SK-N-SH (cell line): ENCODE measurements at regions not wholly inside any gene's neighbourhood (a gene's known extent, or its start where the extent isn't known, plus 50 kb on each side); places are given as distances from the start of the nearest gene placed in this dataset.

Experiments
- CTCF ChIA-PET: fragments of 300-600, 350-600 bp; formaldehyde crosslinking; extraction: SDS; loops from one replicate; lab custom pipeline; 2021; lab: Yijun Ruan, JAX
- POLR2A ChIA-PET: fragments of 350-600 bp; sonication (Branson Sonifier 250); formaldehyde crosslinking; extraction: SDS; loops from one replicate; lab custom pipeline; 2020; ENCODE audit warnings: antibody characterized with exemption, inconsistent platforms; lab: Yijun Ruan, JAX
- DNase-seq: peaks from one replicate; pipeline ENCODE4 v3.0.0; 2012
- H2AFZ ChIP-seq: fragments of 200-600 bp; sonication (generic); 2 replicates; pipeline ENCODE4 v1.8.1; 2016; ENCODE audit warnings: antibody characterized with exemption, mild to moderate bottlenecking, low read depth
- H3F3A ChIP-seq: fragments of 200-600 bp; sonication (generic); replicated peaks from 2 replicates; pipeline ENCODE3; 2016; ENCODE audit warnings: antibody characterized with exemption, mild to moderate bottlenecking; ENCODE audit not compliant: insufficient read depth
- H3K27ac ChIP-seq, 2 experiments: fragments of 200-500 bp in 1 of 2; fragments of 200-600 bp in 1 of 2; sonication (Bioruptor generic) in 1 of 2; sonication (generic), shearing (Covaris generic) in 1 of 2; 2 replicates each; pipeline versions ENCODE4 v1.5.1 to v1.6.1; 2014 to 2016; ENCODE audit warnings: low read depth in 2 of 2, inconsistent platforms in 1 of 2, low read length in 1 of 2, mild to moderate bottlenecking in 1 of 2, mixed read lengths in 1 of 2
- H3K27me3 ChIP-seq: fragments of 200-600 bp; sonication (generic), shearing (Covaris generic); 2 replicates; pipeline ENCODE4 v1.6.1; 2016; ENCODE audit warnings: mixed run types; ENCODE audit not compliant: insufficient read depth
- H3K36me3 ChIP-seq, 2 experiments: fragments of 200-500 bp in 1 of 2; fragments of 200-600 bp in 1 of 2; sonication (Bioruptor generic) in 1 of 2; sonication (generic) in 1 of 2; replicated peaks in 1 of 2; 2 replicates each; pipeline versions ENCODE3 to v1.5.1; 2014 to 2016; ENCODE audit warnings: low read length in 1 of 2, mild to moderate bottlenecking in 1 of 2; ENCODE audit not compliant: insufficient read depth in 2 of 2, control insufficient read depth in 1 of 2
- H3K4me1 ChIP-seq, 2 experiments: fragments of 200-500 bp in 1 of 2; fragments of 200-600 bp in 1 of 2; sonication (Bioruptor generic) in 1 of 2; sonication (generic), shearing (Covaris generic) in 1 of 2; 2 replicates each; pipeline versions ENCODE4 v1.5.1 to v1.6.1; 2014 to 2016; ENCODE audit warnings: low read depth in 1 of 2, low read length in 1 of 2, mixed run types in 1 of 2; ENCODE audit not compliant: insufficient read depth in 2 of 2, control insufficient read depth in 1 of 2
- H3K4me2 ChIP-seq: fragments of 200-600 bp; sonication (generic), shearing (Covaris generic); 2 replicates; pipeline ENCODE4 v1.6.1; 2017; ENCODE audit warnings: mixed run types
- H3K4me3 ChIP-seq, 2 experiments: fragments of 200-500 bp in 1 of 2; fragments of 200-600 bp in 1 of 2; sonication (Bioruptor generic) in 1 of 2; sonication (generic), shearing (Covaris generic) in 1 of 2; 2 replicates each; pipeline versions ENCODE4 v1.5.1 to v1.8.1; 2014 to 2016; ENCODE audit warnings: low read depth in 2 of 2, inconsistent platforms in 1 of 2, low read length in 1 of 2, mild to moderate bottlenecking in 1 of 2, mixed read lengths in 1 of 2, moderate library complexity in 1 of 2
- H3K79me2 ChIP-seq: fragments of 200-600 bp; sonication (generic); 2 replicates; pipeline ENCODE4 v1.8.1; 2017; ENCODE audit warnings: mild to moderate bottlenecking; ENCODE audit not compliant: insufficient read depth
- H3K9ac ChIP-seq: fragments of 200-600 bp; sonication (generic); 2 replicates; pipeline ENCODE4 v1.6.1; 2017; ENCODE audit warnings: mixed run types
- H3K9me2 ChIP-seq: fragments of 200-600 bp; sonication (generic); 2 replicates; pipeline ENCODE4 v1.6.1; 2017; ENCODE audit warnings: mixed run types
- H3K9me3 ChIP-seq: fragments of 200-600 bp; sonication (generic); 2 replicates; pipeline ENCODE4 v1.6.1; 2017; ENCODE audit warnings: mixed run types, mild to moderate bottlenecking, moderate library complexity
- H4K20me1 ChIP-seq: fragments of 200-600 bp; sonication (generic); 2 replicates; pipeline ENCODE4 v1.6.1; 2017; ENCODE audit warnings: mild to moderate bottlenecking, mixed run types; ENCODE audit not compliant: insufficient read depth
- CHD2 ChIP-seq: fragments of 150-350 bp; IDR thresholded peaks from 2 replicates; pipeline ENCODE4 v1.6.1; 2018; ENCODE audit warnings: low read length; ENCODE audit not compliant: partially characterized antibody
- EZH2phosphoT487 ChIP-seq: fragments of 200-600 bp; sonication (generic); IDR thresholded peaks from 2 replicates; pipeline ENCODE4 v1.6.1; 2017; ENCODE audit warnings: low read depth, mixed run types, mild to moderate bottlenecking, antibody characterized with exemption, moderate library complexity, borderline replicate concordance
- FOXJ3 ChIP-seq: sonication (generic); formaldehyde crosslinking; IDR thresholded peaks from 2 replicates; pipeline ENCODE4 v1.5.1; 2020; ENCODE audit warnings: mild to moderate bottlenecking, missing genetic modification reagents
- GABPA ChIP-seq: IDR thresholded peaks from 2 replicates; pipeline ENCODE4 v1.4.0; 2012; ENCODE audit warnings: low read depth, mild to moderate bottlenecking
- MEF2A ChIP-seq: IDR thresholded peaks from 2 replicates; pipeline ENCODE4 v1.4.0; 2012; ENCODE audit warnings: low read depth, borderline replicate concordance
- NFIC ChIP-seq: IDR thresholded peaks from 2 replicates; pipeline ENCODE4 v1.4.0; 2012; ENCODE audit warnings: borderline replicate concordance
- SMC3 ChIP-seq: IDR thresholded peaks from 2 replicates; pipeline ENCODE4 v1.6.1; 2012; ENCODE audit warnings: low read depth, low read length, improper control_type of control experiment
- WGBS: methylation state at CpG from one replicate; pipeline ENCODE4 v1.1.6; 2017; ENCODE audit warnings: low lambda C conversion rate; 5-methylcytosine and 5-hydroxymethylcytosine counted together
- TF ChIP-seq, protein P1 (sequence below): IDR thresholded peaks from 2 replicates; pipeline ENCODE4; 2012
- TF ChIP-seq, protein P2 (sequence below): fragments of 150-350 bp; IDR thresholded peaks from 2 replicates; pipeline ENCODE4 v1.6.1; 2016; ENCODE audit warnings: mild to moderate bottlenecking, low read depth, low read length

DNA sequence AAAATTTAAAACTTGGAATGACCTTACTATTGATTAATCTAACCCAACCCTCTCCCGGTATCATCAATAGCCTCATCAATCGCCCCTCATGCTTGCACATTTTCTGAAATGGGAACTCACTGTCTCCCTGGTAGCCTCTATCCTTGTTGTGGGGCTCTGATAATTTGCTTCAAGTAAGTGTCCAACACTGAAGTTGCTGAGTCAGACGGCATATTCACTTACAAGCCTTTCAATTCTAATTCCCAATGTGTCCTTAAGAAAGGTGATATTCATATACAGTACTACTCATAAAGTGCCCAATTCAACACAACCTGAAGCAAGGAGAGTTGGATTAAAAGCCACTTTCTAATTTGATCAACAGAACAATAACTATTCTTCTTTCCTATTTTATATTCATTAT, 1146.1 kb upstream of the TMEM132C start:
- Histone ChIP-seq H3K9ac (no peak overlapping the region), H3K36me3 (no peaks in the 10 kb centered on the region), H4K20me1 (no peaks in the 10 kb centered on the region), H3K9me2 (no peaks in the 10 kb centered on the region), H3K27ac (no peak overlapping the region), H3K79me2 (no peaks in the 10 kb centered on the region), H3F3A (no peaks in the 10 kb centered on the region), H3K4me1 (peaks cover 0 to 3% of the 10 kb centered on the region in 2 experiments; a peak in 1 of 4 replicates), H3K4me3 (no peak overlapping the region), H3K4me2 (no peak overlapping the region), H3K9me3 (no peaks in the 10 kb centered on the region), H3K27me3 (no peaks in the 10 kb centered on the region), H2AFZ (no peak overlapping the region)
- no peak for TF ChIP-seq FOXJ3 (CRISPR knock-in tag)
- TF ChIP-seq, protein P1, sequence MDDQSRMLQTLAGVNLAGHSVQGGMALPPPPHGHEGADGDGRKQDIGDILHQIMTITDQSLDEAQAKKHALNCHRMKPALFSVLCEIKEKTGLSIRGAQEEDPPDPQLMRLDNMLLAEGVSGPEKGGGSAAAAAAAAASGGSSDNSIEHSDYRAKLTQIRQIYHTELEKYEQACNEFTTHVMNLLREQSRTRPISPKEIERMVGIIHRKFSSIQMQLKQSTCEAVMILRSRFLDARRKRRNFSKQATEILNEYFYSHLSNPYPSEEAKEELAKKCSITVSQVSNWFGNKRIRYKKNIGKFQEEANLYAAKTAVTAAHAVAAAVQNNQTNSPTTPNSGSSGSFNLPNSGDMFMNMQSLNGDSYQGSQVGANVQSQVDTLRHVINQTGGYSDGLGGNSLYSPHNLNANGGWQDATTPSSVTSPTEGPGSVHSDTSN: no peak
- TF ChIP-seq, protein P2, sequence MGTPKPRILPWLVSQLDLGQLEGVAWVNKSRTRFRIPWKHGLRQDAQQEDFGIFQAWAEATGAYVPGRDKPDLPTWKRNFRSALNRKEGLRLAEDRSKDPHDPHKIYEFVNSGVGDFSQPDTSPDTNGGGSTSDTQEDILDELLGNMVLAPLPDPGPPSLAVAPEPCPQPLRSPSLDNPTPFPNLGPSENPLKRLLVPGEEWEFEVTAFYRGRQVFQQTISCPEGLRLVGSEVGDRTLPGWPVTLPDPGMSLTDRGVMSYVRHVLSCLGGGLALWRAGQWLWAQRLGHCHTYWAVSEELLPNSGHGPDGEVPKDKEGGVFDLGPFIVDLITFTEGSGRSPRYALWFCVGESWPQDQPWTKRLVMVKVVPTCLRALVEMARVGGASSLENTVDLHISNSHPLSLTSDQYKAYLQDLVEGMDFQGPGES: no peak
- 40% methylated on average over 3 of the region's 3 CpGs for WGBS
- ChIA-PET CTCF (no interaction called here), POLR2A (no interaction called here)
- DNase-seq: no peak

DNA sequence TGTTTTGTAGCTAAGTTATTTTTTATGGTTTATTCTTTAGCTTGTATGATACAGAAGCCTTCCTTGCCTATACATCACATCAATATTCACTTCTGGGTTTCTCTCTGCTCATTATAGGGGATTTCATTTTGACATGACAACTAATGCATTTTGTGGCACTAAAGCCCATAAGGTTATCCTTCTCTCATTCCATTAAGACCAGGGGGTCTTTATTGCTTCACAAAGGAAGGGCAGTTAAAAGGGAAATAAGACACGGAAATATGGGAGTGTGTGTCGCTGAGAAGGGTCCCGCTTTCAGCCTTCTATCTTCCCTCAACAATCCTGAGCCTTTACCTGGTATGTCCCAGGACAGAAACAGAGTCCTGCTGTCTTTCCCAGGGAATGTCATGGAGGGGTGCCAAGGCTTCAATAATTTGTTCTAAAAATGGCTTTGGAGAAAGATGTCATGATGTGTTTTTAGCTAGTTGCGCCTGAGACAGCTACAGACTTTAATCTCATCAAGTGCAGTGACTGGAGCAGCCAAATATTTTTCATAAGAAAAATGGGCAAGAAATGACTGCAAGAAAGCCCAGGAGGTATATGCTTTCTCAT, 1145.4 kb upstream of the TMEM132C start:
- Histone ChIP-seq H3K4me2 (no peak overlapping the region), H3K4me3 (no peak overlapping the region), H3K4me1 (peaks cover 0 to 3% of the 10 kb centered on the region in 2 experiments; a peak in 1 of 4 replicates), H3K9me2 (no peaks in the 10 kb centered on the region), H3K9ac (no peak overlapping the region), H2AFZ (no peak overlapping the region), H3K27me3 (no peaks in the 10 kb centered on the region), H3K9me3 (no peaks in the 10 kb centered on the region), H3F3A (no peaks in the 10 kb centered on the region), H4K20me1 (no peaks in the 10 kb centered on the region), H3K36me3 (no peaks in the 10 kb centered on the region), H3K27ac (no peak overlapping the region), H3K79me2 (no peaks in the 10 kb centered on the region)
- TF ChIP-seq CHD2 (no peak), NFIC (no peak), GABPA (no peak), MEF2A (no peak), EZH2phosphoT487 (no peak), SMC3 (no peak), FOXJ3 (CRISPR knock-in tag) (no peak)
- TF ChIP-seq, protein P1: no peak
- ChIA-PET CTCF (interaction anchor here (1.0 kb wide), 1 partner anchor 12 kb away, joined by 7 read pairs; no protein-coding TSS in a partner anchor), POLR2A (no interaction called here)
- DNase-seq: no peak
- 45% methylated on average over 4 of the region's 4 CpGs for WGBS
